HUDEP-2 (cell line): ENCODE measurements at regions not wholly inside any gene's neighbourhood (a gene's known extent, or its start where the extent isn't known, plus 50 kb on each side); places are given as distances from the start of the nearest gene placed in this dataset.
"Not testable (repeated sequence)": the region's sequence is repeated elsewhere in the genome, so short reads cannot be mapped to it uniquely, and the experiment has no call there.

Experiments
- DNase-seq, 76 experiments: peaks; one replicate each; lab custom pipeline; 2025; ENCODE audit not compliant: unreplicated experiment in 76 of 76; lab: John Stamatoyannopoulos, UW

DNA sequence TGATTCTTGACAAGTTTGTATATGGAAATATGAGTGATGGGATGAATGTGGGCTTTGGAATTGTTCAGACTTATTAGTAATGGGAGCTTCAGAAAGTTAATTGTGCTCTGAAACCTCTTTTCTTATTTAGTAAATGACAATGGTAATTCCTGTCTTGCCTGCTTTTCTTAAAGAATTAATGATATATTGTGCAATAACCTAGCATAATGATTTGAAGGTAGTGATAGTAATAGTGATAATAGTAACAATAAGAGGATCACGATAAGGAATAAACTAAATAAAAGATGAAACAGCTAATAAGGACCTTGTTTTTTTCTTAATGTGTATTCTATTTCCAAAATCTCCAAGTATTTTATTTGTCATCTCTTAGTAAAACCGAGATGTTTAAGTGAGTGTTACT lies 245.0 kb upstream of the CPHXL start:
- DNase-seq: no peak

DNA sequence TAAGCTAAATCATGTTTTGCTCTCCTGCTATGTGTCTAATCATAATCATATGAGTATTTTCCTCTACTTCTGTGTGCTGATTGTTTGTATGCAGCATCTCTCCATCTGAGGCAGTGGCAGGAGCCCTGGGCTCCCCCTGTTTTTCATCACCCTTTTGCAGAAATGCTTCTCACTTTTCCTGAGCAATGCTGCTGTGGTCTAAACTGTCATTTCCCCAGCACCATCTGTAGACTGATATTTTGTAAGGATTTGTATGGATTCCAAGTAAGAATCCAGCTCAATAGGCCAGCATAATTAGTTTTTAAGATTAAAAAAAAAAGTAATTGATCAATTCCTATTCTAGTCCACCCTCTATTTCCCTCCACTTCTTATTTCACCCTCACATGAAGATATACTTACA lies 257.0 kb upstream of the CPHXL start:
- DNase-seq: no peak

DNA sequence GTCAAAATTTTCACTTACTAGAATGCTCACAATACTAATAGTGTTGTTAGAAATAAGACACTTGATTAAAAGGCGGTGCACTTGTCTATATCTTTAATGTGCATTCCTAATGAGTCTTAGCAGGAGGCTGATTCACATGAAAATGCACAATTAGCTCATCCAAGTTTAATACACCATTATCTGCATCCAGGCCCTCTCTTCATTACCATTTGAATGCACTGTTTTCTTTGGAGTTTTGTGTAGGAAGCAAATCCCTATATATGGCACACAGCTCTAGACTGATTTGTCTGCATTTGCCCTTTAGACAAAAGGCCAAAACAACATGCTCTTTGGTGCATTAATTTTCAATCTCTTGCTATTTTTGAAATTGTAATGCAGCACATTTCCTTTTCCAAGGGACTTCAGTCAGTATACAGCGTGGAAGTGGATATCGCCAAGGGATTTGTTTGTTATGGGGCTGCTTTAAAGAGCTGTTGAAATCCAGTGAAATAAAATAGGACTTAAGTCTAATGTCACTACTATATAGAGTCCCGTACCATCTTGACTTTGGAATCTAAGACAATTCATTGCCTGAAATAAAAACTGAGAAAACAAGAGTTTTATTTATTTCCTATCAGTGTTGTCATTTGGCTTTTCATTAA lies 257.6 kb upstream of the CPHXL start:
- no peak for DNase-seq

DNA sequence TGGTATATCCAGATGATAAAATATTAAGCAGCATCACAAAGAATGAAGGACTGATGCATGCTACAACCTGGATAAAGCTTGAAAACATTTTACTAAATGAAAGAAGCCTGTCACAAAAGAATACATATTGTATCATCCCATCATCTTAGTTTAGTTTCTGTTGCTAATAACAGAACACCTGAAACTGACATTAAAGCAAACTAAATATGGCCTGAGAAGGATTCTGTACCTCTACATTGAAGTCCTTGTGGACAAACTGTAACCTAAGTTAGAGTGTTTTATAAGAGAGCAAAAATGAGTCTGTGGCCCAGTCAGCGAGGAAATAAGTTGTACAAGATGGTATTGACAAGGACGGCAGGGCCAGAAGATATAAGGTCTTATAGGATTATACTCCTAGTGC lies 261.0 kb upstream of the CPHXL start:
- DNase-seq: no peak

DNA sequence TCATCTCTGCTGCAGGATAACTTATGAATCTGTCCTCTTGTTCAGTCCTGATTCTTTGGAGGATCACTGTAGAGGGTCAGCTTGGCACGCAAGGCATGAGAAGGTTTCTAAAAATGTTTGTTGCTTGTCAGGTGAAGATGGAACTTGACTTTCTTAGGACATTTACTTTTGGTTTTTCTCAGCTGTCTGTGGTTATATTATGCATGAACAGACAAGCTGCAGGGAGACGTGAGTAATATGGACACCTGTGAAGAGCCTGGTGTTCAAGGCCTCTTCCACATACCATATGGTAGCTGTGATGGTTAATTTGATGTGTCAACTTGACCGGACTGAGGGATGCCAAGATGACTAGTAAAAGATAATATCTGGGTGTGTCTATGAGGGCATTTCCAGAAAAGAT lies 270.2 kb upstream of the CPHXL start:
- DNase-seq: no peak

- DNase-seq: no peak
Observed at GRCh38 chr16:75997606-75998005, 271.3 kb upstream of the CPHXL start.

- no peak for DNase-seq
Observed at GRCh38 chr16:76007645-76008044, 269.6 kb upstream of the CNTNAP4 start.

- DNase-seq: no peak
Observed at GRCh38 chr16:76023835-76024234, 253.4 kb upstream of the CNTNAP4 start.

DNA sequence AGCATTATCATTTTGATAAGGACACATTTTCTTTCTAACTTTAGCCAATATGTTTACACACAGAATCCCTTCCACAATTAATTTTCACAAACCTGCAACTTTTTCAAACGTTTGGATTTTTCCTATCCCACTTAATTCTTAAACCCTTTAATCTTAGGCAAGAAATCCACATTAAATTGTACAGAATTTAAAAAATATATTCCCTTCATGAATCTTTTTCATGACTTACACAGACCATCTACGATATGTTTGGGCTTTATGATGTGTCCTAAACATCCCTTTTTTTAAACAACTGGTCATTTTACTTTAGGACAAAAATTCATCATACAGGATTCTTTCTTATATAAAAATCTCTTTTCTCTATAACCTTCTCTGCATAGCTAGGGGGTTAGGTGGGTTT lies 241.5 kb upstream of the CNTNAP4 start:
- no peak for DNase-seq

DNA sequence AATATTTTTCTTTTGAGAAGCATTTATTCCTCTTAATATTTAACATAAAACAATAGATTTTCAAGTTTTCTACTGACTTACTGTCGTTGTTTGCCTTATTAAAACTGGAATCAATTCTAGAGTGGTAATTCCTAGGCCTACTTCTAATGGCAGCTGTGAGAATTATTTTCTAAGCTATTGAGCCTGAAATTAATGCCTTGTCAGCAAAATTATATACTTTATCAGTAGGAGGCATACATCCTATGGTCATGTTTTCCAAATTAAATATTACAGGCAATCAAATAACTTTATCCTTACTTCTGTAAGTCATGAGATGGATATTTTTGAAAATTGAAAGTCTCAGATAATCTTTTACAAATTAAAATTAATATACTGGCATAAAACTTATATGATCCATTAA lies 239.1 kb upstream of the CNTNAP4 start:
- DNase-seq: no peak

GRCh38 chr16:76052725-76053124 lies 224.5 kb upstream of the CNTNAP4 start:
- no peak for DNase-seq

DNA sequence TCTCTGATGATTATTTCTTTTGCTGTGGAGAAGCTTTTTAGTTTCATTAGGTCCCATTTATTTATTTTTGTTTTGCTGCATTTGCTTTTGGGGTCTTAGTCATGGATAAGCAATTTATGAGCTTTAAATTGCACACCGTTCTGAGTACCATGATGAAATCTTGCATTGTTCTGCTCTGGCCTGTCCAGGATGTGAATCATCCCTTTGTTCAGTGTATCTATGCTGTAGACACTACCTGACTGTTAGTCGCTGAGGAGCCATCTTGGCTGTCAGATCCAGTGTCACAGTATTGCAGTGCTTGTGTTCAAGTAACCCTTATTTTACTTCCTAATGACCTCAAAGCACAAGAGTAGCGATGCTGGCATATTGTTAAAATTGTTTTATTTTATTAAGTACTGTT lies 218.0 kb upstream of the CNTNAP4 start:
- no peak for DNase-seq

GRCh38 chr16:76059701-76060100 lies 217.5 kb upstream of the CNTNAP4 start:
- DNase-seq: no peak

- no peak for DNase-seq
Observed at GRCh38 chr16:76071690-76072089, 205.5 kb upstream of the CNTNAP4 start.

DNA sequence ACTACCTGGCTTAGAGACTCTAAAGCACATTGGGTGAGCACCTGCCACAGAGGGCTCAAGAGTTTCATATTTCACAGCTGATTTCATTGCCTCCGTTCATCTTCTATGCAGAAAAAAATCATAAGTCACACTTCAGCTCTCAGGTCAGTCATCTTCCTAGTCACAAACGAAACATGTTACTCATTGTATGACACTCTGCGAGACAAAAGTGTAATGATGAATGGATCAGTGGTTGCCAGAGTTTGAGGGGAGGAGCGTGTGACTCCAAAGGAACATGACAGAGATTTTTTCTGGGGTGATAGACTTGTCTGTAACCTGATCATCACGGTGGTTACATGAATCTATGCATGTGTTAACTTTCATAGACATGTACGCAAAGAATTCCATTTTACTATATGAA lies 195.2 kb upstream of the CNTNAP4 start:
- DNase-seq: no peak

GRCh38 chr16:76106647-76107046 lies 170.6 kb upstream of the CNTNAP4 start:
- no peak for DNase-seq

DNA sequence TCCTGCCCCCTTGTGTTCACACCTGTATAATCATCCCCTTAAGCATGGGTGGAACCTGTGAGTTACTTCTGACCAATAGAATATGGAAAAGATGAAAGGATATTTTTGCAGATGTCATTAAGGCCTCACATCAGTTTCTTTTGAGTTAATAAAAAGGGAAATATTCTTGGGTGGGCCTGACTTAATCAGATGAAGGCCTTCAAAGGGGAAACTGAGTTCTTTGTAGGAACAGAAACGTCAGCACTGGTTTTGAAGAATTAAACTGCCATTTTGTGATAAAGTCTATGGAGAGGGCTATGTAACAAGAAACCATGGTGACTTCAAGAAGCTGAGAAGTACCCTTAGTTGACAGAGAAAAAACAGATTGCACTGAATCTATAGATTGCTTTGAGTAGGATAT lies 168.7 kb upstream of the CNTNAP4 start:
- no peak for DNase-seq

GRCh38 chr16:76114681-76115080 lies 162.5 kb upstream of the CNTNAP4 start:
- no peak for DNase-seq

DNA sequence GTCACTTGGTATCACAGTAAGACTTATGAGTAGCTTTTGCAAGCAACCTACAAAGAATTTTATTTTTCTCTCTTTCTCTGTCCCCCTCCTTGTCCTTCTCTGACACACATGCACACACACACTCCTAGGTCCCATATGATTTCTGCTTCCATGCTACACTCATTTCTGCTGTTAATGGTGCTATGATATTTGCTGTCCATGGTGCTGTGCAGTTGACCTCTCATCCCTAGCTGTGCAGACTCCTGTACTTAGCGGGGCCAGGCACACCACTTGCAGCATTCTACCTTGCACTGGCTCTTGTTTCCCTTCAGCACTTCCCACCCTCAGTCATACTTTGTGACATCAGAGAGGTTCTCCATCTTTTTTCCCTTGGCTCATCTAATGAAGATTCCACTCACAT lies 158.9 kb upstream of the CNTNAP4 start:
- DNase-seq: no peak

DNA sequence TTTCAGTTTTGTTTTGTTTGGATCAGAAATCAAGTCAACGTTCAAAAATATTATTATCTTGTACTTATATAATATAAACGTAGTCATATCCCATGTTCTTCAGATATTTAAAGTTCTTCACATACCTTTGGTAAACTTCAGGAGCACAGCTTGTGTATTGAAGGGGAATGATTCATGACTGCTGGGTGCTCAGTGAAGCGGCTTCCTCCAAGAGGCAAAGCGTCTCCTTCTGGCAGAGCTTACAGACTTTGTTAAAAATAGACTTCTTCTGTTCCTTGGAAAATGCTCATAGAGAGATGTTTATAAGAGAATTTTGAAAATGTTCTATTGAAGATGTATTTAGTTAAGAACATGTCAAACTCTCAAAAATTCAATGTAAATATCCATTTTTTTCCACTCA lies 155.6 kb upstream of the CNTNAP4 start:
- DNase-seq: no peak

- DNase-seq: no peak
Observed at GRCh38 chr16:76123966-76124365, 153.2 kb upstream of the CNTNAP4 start.

GRCh38 chr16:76125871-76126270 lies 151.3 kb upstream of the CNTNAP4 start:
- DNase-seq: no peak

- not testable (repeated sequence) for DNase-seq
Observed at GRCh38 chr16:76138056-76138455, 139.1 kb upstream of the CNTNAP4 start.
